Nephron (organoid): ENCODE measurements at regions not wholly inside any gene's neighbourhood (a gene's known extent, or its start where the extent isn't known, plus 50 kb on each side); places are given as distances from the start of the nearest gene placed in this dataset.
"Not testable (repeated sequence)": the region's sequence is repeated elsewhere in the genome, so short reads cannot be mapped to it uniquely, and the experiment has no call there.

Experiments
- H3K27ac Mint-ChIP-seq, 3 experiments: 2 replicates each; pipeline ENCODE4 v1.8.0; 2020; ENCODE audit warnings: mixed read lengths in 3 of 3, mild to moderate bottlenecking in 2 of 3, moderate library complexity in 1 of 3
- H3K27me3 Mint-ChIP-seq: 2 replicates; pipeline ENCODE4 v1.8.0; 2021; ENCODE audit warnings: low read depth, mild to moderate bottlenecking, moderate library complexity, mixed read lengths
- H3K36me3 Mint-ChIP-seq: 2 replicates; pipeline ENCODE4 v1.8.0; 2020; ENCODE audit warnings: low read depth, mixed read lengths
- H3K4me1 Mint-ChIP-seq: 2 replicates; pipeline ENCODE4 v1.8.0; 2020; ENCODE audit warnings: mixed read lengths
- H3K4me3 Mint-ChIP-seq, 3 experiments: 2 replicates each; pipeline ENCODE4 v1.8.0; 2020; ENCODE audit warnings: mild to moderate bottlenecking in 3 of 3, mixed read lengths in 3 of 3, moderate library complexity in 2 of 3
- H3K9me3 Mint-ChIP-seq: 2 replicates; pipeline ENCODE4 v1.8.0; 2020; ENCODE audit warnings: mixed read lengths
- TF ChIP-seq, protein P1 (sequence below), 3 experiments: fragments of 200-600 bp; sonication (generic); IDR thresholded peaks; one replicate each; pipeline ENCODE4 v1.5.0; 2021; ENCODE audit warnings: antibody characterized with exemption in 3 of 3; ENCODE audit not compliant: unreplicated experiment in 3 of 3

DNA sequence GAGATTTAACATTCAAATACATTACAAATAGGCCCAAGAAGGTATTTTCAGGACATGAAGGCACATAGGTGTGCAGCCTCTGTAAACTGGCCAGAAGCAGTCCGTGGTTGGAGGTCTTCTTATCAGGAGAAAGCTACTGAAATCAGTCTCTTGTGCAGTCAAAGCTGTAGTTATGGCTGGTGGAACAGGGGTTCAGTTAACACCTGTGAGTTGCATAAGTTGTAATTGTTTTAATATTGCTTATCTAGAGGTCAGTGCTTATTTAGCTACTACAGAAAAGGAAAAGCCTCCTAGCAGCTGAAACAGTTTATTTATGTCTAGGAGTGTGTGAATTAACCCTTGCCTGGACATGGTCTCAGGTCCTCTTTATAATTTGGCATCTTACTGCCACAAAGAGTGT lies 377.6 kb upstream of the MDGA2 start:
- Mint-ChIP-seq H3K9me3 (no peaks in the 10 kb centered on the region), H3K27ac (no peak overlapping the region), H3K4me1 (no peaks in the 10 kb centered on the region), H3K27me3 (no peaks in the 10 kb centered on the region), H3K4me3 (no peak overlapping the region), H3K36me3 (no peaks in the 10 kb centered on the region)
- TF ChIP-seq, protein P1, sequence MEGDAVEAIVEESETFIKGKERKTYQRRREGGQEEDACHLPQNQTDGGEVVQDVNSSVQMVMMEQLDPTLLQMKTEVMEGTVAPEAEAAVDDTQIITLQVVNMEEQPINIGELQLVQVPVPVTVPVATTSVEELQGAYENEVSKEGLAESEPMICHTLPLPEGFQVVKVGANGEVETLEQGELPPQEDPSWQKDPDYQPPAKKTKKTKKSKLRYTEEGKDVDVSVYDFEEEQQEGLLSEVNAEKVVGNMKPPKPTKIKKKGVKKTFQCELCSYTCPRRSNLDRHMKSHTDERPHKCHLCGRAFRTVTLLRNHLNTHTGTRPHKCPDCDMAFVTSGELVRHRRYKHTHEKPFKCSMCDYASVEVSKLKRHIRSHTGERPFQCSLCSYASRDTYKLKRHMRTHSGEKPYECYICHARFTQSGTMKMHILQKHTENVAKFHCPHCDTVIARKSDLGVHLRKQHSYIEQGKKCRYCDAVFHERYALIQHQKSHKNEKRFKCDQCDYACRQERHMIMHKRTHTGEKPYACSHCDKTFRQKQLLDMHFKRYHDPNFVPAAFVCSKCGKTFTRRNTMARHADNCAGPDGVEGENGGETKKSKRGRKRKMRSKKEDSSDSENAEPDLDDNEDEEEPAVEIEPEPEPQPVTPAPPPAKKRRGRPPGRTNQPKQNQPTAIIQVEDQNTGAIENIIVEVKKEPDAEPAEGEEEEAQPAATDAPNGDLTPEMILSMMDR (IDR thresholded peaks at IDR 0.05; ENCODE audit: unreplicated experiment in 3 of 3): no peak

DNA sequence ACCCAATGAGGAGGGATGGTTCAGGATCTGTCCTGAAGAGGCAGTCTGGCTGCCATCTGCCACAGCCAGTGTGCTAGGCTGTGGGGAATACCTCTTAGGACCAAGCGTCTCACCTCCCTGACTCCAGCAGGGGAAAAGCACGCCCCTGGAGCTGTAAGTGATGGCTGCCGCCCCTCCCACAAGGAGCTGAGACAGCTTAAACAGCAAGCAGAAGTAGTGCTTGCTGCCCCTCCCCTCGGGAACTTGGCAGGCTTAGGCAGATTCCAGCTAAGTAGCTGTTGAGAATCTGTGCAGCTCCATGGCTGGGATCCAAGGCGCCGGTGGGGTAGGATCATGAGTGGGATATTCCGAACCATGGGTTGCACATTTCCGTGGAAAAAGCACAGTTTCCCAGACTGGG lies 360.4 kb upstream of the MDGA2 start:
- Mint-ChIP-seq H3K36me3 (peaks cover 4% of the 10 kb centered on the region), H3K4me3 (no peak overlapping the region), H3K4me1 (no peaks in the 10 kb centered on the region), H3K9me3 (peaks cover 30% of the 10 kb centered on the region), H3K27me3 (no peaks in the 10 kb centered on the region), H3K27ac (no peak overlapping the region)
- TF ChIP-seq, protein P1 (IDR thresholded peaks at IDR 0.05; ENCODE audit: unreplicated experiment in 3 of 3): no peak

DNA sequence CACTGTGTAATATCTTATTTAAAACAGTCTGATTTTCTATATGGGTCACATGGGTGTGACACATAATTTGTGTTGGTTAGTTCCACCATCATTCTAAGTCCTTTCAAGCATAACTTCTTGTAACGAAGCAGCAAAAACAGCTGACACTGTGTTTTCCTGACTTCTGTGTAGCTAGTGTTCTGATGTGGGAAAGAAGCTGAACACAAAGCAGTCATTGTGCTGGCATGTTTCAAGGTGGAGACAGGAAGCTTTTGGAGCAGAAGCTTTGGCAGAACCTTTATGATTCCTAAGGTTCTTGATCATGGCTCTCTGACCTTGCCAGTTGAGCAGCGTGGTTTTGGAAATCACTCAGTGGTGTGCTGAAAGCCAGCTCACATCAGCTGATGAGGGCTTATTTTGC lies 351.7 kb upstream of the MDGA2 start:
- no peak overlapping the region for H3K4me3 Mint-ChIP-seq
- no peaks in the 10 kb centered on the region for H3K27me3 Mint-ChIP-seq
- H3K4me1 Mint-ChIP-seq: no peaks in the 10 kb centered on the region
- H3K36me3 Mint-ChIP-seq: no peaks in the 10 kb centered on the region
- H3K9me3 Mint-ChIP-seq: peaks cover 8% of the 10 kb centered on the region
- TF ChIP-seq, protein P1 (IDR thresholded peaks at IDR 0.05; ENCODE audit: unreplicated experiment in 3 of 3): no peak
- H3K27ac Mint-ChIP-seq: no peak overlapping the region

DNA sequence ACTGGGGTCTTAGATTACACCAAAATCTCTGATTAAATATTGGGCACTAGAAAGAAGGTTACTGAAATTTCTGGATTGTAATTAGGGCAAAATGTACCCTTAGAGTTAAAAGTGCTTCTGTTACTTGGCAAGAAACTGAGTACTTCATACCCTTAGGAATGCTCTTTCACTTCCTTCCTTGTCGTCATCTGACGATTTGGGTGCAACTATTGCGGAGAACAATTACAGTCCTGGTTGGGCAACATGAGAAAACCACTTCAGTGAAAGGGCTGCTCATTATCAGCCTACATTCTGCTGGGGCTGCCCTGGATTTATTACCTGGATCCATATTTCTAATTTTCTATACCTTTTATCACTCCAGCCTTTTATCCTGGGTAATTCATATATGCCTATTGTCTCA lies 348.5 kb upstream of the MDGA2 start:
- Mint-ChIP-seq H3K4me3 (no peak overlapping the region), H3K4me1 (no peaks in the 10 kb centered on the region), H3K9me3 (no peaks in the 10 kb centered on the region), H3K36me3 (no peaks in the 10 kb centered on the region), H3K27ac (no peak overlapping the region), H3K27me3 (no peaks in the 10 kb centered on the region)
- TF ChIP-seq, protein P1 (IDR thresholded peaks at IDR 0.05; ENCODE audit: unreplicated experiment in 3 of 3): no peak

DNA sequence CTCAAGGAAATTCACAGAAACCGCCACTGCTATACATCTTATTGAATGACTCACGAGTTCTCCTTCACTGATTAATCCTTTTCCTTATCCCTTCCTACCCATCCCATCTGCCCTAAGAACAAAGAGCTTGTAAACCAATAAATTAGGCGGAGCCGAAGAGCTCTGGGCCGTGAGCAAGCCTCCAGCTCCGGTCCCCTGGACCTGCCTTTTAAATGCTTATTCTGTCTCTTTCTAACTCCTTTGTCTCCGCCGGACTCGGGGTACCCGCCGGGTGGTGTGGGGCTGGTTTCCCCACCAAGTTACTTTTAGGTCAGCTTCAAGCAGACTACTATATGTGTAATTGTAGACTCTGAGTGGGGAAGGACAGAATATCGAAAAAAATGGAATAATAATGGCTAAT lies 336.1 kb upstream of the MDGA2 start:
- not testable (repeated sequence) for H3K9me3 Mint-ChIP-seq, H3K4me3 Mint-ChIP-seq, H3K27me3 Mint-ChIP-seq, H3K4me1 Mint-ChIP-seq, H3K36me3 Mint-ChIP-seq
- peak overlapping the region in 1 of 3 experiments; percentile 0 for H3K27ac Mint-ChIP-seq

DNA sequence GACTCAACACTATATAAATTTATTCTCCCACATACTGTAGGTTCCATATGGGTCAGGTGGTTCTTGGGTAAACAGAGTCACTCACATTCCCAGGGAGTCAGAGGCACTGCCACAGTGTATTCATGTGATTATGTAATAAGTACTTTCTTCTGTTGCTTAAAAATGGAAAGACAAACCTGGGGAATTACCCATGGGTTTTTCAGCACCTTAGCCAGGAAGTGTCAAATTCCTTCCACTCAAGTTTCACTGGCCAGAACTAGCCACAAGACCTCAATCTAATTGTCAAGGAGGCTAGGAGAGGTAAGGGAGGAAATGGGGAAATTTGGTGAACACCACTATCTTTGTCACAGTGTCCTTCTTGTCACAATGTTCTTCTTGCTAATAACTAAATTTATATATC lies 333.2 kb upstream of the MDGA2 start:
- H3K27ac Mint-ChIP-seq: no peak overlapping the region
- TF ChIP-seq, protein P1 (IDR thresholded peaks at IDR 0.05; ENCODE audit: unreplicated experiment in 3 of 3): no peak
- no peaks in the 10 kb centered on the region for H3K9me3 Mint-ChIP-seq

More for the DNA sequence above, 333.2 kb upstream of the MDGA2 start:
- Mint-ChIP-seq H3K4me1 (no peaks in the 10 kb centered on the region), H3K36me3 (no peaks in the 10 kb centered on the region), H3K4me3 (no peak overlapping the region), H3K27me3 (no peaks in the 10 kb centered on the region)
